COLO668 (cell line): ENCODE measurements at regions not wholly inside any gene's neighbourhood (a gene's known extent, or its start where the extent isn't known, plus 50 kb on each side); places are given as distances from the start of the nearest gene placed in this dataset.

Experiments used
- DNase-seq: peaks from one replicate; lab custom pipeline; 2025; ENCODE audit not compliant: unreplicated experiment; lab: John Stamatoyannopoulos, UW

GRCh38 chr14:26021759-26022158, 576.1 kb downstream of the NOVA1 start:
- DNase-seq, result no peak

- no peak for DNase-seq
Observed at GRCh38 chr14:26017270-26017669, 580.6 kb downstream of the NOVA1 start.

- DNase-seq, result no peak
Observed at GRCh38 chr14:26008290-26008689, 589.5 kb downstream of the NOVA1 start.

GRCh38 chr14:26004342-26004741, 593.5 kb downstream of the NOVA1 start:
- no peak for DNase-seq

- DNase-seq, result no peak
Observed at GRCh38 chr14:25993830-25994229, 604.0 kb downstream of the NOVA1 start.

GRCh38 chr14:25988536-25988935, 609.3 kb downstream of the NOVA1 start:
- no peak for DNase-seq

- no peak for DNase-seq
Observed at GRCh38 chr14:25955772-25956171, 642.1 kb downstream of the NOVA1 start.

- no peak for DNase-seq
Observed at GRCh38 chr14:25953532-25954139, 644.2 kb downstream of the NOVA1 start.

- no peak for DNase-seq
Observed at GRCh38 chr14:25945746-25946145, 652.1 kb downstream of the NOVA1 start.

GRCh38 chr14:25944020-25944419, 653.8 kb downstream of the NOVA1 start:
- no peak for DNase-seq

- no peak for DNase-seq
Observed at GRCh38 chr14:25943329-25943728, 654.5 kb downstream of the NOVA1 start.

GRCh38 chr14:25942090-25942489, 655.7 kb downstream of the NOVA1 start:
- DNase-seq, result no peak

GRCh38 chr14:25933731-25934130, 664.1 kb downstream of the NOVA1 start:
- no peak for DNase-seq

- DNase-seq, result no peak
Observed at GRCh38 chr14:25929881-25930615, 667.8 kb downstream of the NOVA1 start.

GRCh38 chr14:25911831-25912230, 686.0 kb downstream of the NOVA1 start:
- no peak for DNase-seq

GRCh38 chr14:25909045-25909747, 688.6 kb downstream of the NOVA1 start:
- DNase-seq, result no peak

- DNase-seq, result no peak
Observed at GRCh38 chr14:25908277-25909044, 689.4 kb downstream of the NOVA1 start.

GRCh38 chr14:25904446-25904845, 693.4 kb downstream of the NOVA1 start:
- no peak for DNase-seq

- DNase-seq, result no peak
Observed at GRCh38 chr14:25899197-25899596, 698.6 kb downstream of the NOVA1 start.

GRCh38 chr14:25896777-25897176, 701.1 kb downstream of the NOVA1 start:
- no peak for DNase-seq

- DNase-seq, result no peak
Observed at GRCh38 chr14:25895740-25896139, 702.1 kb downstream of the NOVA1 start.
